HS-5 (cell line): ENCODE measurements at regions not wholly inside any gene's neighbourhood (a gene's known extent, or its start where the extent isn't known, plus 50 kb on each side); places are given as distances from the start of the nearest gene placed in this dataset.
"Not testable (repeated sequence)": the region's sequence is repeated elsewhere in the genome, so short reads cannot be mapped to it uniquely, and the experiment has no call there.

Experiments
- DNase-seq: peaks from one replicate; pipeline ENCODE4 v3.0.0-alpha.2; 2012; ENCODE audit warnings: low read depth

- DNase-seq = no peak
Measured at GRCh38 chr6:9704989-9705388, 709.9 kb downstream of the TFAP2A start.

- DNase-seq = no peak
Measured at GRCh38 chr6:9702914-9703313, 712.0 kb downstream of the TFAP2A start.

GRCh38 chr6:9699888-9700287, 715.0 kb downstream of the TFAP2A start:
- no peak for DNase-seq

- DNase-seq = no peak
Measured at GRCh38 chr6:9697263-9697931, 717.5 kb downstream of the TFAP2A start.

GRCh38 chr6:9690388-9690787, 724.5 kb downstream of the TFAP2A start:
- DNase-seq = no peak

DNA sequence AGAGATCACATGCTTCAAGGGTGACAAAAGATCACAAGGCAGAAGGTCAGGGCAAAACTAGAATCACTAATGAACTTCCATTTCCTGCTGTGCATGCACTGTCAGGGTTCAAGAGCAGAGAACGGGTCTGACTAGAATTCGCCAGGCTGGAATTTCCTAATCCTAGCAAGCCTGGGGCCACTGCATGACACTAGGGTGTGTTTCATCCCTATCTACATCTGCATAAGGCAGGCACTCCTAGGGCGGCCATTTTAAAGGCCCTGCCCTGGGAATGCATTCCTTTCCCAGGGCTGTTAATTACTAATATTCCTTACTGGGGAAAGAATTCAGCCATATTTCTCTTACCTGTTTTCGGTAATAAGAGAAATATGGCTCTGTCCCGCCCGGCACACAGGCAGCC, 734.1 kb downstream of the TFAP2A start:
- DNase-seq = not testable (repeated sequence)

GRCh38 chr6:9675122-9675521, 739.8 kb downstream of the TFAP2A start:
- no peak for DNase-seq

- DNase-seq = no peak
Measured at GRCh38 chr6:9659848-9660247, 755.0 kb downstream of the TFAP2A start.

- peak; percentile 71 for DNase-seq
Measured at GRCh38 chr6:9657994-9658393, 756.9 kb downstream of the TFAP2A start.

DNA sequence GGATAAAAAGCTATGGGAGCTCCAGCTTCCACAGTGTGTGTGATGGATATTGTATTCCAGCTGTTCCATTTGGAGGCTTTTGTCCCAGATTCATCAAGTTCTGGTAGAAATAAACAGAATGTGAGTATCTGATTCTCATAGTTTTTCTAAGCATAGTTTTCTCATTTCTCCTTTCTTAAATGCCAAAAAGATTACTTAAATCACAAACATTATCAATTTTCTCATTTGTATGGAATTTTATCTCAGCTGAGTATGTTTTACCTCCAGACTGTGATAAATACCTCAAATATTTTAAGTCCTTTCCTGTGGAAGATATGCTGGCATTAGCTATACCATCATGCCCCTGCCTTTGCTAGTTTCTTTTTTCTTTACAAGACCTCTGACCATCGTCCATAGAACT, 767.3 kb downstream of the TFAP2A start:
- peak; percentile 65 for DNase-seq

- DNase-seq = no peak
Measured at GRCh38 chr6:9647071-9647445, 767.8 kb downstream of the TFAP2A start.

GRCh38 chr6:9646342-9647070, 768.4 kb downstream of the TFAP2A start:
- DNase-seq = no peak

DNA sequence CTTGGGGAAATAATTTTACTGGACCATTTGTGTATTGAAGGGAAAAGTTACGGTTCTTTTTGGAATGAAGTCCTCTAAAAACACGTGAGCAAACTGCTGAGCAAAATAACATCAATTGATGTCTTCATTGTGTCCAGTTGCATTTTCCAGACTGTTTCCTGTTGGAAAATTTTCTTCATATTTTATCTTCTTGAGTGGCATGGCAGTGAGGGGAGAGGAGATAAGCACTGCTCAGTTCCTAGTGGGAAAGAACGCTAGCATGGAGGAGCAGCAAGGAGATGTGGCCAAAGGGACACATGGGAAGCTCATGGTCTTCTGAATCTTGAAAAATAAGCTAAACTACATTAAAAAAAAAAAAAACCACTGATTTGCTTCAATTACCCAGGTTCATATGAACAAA, 776.0 kb downstream of the TFAP2A start:
- no peak for DNase-seq

DNA sequence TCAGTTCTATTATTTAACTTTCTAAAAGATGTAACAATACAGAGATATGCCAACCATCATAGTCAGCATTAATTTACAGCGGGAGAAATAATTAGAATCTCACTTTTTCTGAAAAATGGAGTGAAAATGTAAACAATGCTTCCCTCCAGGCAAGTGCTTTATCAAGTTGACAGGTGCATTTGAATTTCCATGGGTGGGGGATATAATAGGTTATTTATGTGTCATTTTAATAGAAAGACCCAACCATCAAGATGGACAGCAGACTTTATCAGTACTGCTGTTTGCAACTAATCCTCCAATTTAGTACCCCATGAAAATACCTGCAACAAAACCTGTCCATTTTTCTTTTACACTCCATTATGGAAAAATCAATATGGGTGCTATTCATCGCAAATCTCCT, 780.1 kb downstream of the TFAP2A start:
- no peak for DNase-seq

DNA sequence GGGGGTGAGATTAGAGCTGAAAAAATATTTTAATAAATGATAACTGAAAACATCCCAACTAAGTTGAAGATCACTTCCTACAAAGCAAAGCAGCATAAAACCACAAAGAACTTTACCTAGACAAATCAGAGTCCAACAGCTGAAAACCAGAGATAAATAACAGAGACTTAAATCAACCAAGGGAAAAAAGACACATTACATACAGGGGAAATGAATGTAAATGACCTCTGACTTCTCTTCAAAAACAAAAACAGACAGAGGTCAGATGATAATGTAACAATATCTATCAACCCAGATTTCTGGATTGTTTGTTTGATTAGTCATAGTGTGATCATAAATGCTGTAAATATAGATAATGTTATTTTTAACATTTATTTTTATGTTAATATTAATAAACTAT, 782.8 kb downstream of the TFAP2A start:
- no peak for DNase-seq

DNA sequence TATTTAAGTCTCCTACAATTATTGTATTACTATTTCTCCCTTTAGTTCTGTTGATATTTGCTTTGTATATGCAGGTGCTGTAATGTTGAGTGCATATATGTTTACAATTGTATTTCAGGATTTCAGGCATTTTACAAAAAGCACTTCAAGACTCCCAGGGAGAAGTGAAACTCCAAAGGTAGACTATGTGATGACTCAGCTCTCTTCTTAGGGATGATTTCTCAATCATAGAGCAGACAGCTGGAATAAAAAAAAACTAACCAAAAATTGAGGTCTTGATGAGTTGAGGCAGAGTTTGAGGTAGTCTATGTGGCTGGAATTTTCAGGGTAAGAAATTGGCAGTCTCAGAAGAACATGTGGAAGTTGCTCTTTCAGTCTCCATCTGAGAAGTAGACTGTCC, 786.1 kb downstream of the TFAP2A start:
- no peak for DNase-seq

DNA sequence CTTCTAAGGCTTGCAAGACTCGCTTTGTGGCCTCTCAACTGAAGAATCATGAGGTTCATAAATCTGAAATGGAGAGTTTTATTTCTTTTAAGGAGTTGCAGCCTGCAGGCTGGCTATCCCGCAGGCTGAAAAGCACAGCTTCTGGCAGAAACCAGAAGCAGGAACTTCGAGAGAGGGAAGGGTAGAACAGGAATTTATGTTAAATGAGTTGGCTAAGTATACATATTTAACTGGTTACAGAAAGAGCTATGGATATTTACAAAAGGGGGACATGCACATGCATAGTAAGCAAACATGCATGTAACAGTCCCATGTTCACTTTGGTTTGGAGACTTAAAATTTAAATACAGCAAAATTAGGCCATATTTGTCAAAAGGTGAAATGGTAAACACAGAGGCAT, 787.0 kb downstream of the TFAP2A start:
- no peak for DNase-seq

- DNase-seq = no peak
Measured at GRCh38 chr6:9623985-9624384, 790.9 kb downstream of the TFAP2A start.

DNA sequence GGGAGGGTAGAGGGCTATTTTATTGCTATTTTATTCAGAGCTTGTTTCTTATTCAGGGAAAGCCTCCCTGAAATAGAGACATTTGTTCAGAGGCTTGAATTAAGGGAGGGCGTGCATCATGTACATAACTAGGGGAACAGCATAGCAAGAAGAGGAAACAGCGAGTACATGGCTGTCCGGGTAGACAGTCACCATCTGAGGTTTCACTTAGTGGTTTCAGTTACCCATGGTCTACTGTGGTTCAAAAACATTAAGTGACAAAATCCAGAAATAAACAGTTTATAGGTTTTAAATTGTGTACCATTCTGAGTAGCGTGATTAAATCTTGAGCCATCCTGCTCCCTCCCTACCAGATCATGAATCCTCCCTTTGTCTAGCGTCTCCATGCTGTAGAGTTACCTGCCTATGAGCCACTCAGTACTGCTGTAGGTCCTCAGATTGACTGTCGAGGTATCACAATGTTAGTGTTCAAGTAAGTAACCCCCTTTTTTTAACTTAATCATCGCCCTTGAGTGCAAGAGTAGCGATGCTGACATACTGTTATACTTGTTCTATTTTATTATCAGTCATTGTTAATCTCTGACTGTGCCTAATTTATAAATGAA, 791.5 kb downstream of the TFAP2A start:
- DNase-seq = no peak

DNA sequence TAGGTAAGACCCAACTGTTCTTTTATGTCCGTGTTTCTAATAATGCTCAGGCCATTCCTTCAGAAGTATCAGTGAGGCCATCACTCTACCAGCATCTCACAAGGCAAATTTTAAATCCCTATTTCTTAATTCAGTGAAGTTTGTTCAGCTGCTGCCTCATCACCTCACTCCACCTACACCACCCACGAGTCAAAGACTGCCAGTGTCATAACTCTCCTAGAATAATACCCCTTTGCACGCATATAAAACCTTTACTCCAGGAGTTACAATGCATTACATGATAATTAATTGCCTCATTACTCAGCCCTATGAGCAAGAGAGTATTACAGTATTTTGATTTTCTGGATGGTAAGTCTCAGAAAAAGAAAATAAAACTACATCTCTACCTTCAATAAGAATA, 793.6 kb downstream of the TFAP2A start:
- DNase-seq = no peak

- no peak for DNase-seq
Measured at GRCh38 chr6:9620687-9621086, 794.2 kb downstream of the TFAP2A start.

DNA sequence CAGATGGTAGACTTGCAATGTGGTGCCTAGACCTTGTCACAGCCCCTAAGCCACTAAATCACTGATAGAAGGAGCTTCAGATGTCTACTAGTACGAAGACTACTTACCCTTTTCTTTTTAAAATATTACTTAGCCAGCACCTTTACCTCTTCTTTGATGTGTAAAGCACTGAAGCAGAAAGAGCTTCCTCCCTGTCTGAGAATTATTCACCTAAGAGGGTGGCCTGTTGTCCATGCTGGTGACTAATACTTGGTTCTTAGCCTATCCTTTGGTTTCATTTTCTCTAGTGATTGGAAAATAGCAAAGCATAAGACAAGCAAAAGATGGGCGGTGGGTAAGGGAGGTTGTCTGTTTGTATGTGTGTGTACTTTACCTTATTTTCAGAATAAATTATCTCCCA, 794.6 kb downstream of the TFAP2A start:
- no peak for DNase-seq

GRCh38 chr6:9614778-9615177, 800.1 kb downstream of the TFAP2A start:
- no peak for DNase-seq

DNA sequence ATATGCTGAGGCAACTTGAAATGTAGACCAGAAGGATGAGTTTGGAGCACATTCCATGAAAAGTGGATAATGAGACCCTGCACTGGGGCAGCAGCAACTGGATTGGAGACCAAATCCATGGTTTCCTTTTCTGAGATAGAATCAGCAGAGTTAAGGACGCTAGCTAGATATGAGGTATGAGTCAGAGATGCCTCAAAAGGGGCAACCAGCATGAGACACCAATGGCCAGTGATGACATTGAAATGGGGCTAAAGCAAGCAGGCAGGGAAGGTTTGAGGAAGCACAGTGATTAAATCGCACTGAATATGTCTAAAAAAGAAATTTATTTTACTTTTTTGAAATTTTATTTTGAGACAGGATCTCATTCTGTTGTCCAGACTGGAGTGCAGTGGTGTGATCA, 802.4 kb downstream of the TFAP2A start:
- DNase-seq = no peak
